Neural progenitor cell (in vitro differentiated cells): ENCODE measurements at regions not wholly inside any gene's neighbourhood (a gene's known extent, or its start where the extent isn't known, plus 50 kb on each side); places are given as distances from the start of the nearest gene placed in this dataset.

Source experiments
- DNase-seq: peaks from one replicate; pipeline ENCODE4 v3.0.0-alpha.2; 2016; ENCODE audit warnings: low spot score
- H2AFZ ChIP-seq: fragments of 200-600 bp; sonication (generic); replicated peaks from 2 replicates; pipeline ENCODE4 v1.6.1; 2016; ENCODE audit warnings: antibody characterized with exemption
- H3F3A ChIP-seq: fragments of 200-600 bp; sonication (generic); 2 replicates; pipeline ENCODE4 v1.6.1; 2016; ENCODE audit warnings: antibody characterized with exemption, low read depth
- H3K27ac ChIP-seq: fragments of 200-600 bp; sonication (generic); 2 replicates; pipeline ENCODE4 v1.5.1; 2016; ENCODE audit warnings: mild to moderate bottlenecking
- H3K27me3 ChIP-seq: fragments of 200-600 bp; sonication (generic); 2 replicates; pipeline ENCODE4 v1.6.1; 2016; ENCODE audit warnings: mild to moderate bottlenecking, moderate library complexity
- H3K36me3 ChIP-seq: fragments of 200-600 bp; sonication (generic); 2 replicates; pipeline ENCODE4 v1.5.1; 2016
- H3K4me1 ChIP-seq: fragments of 200-600 bp; sonication (generic); 2 replicates; pipeline ENCODE4 v1.6.1; 2016; ENCODE audit warnings: mixed run types
- H3K4me2 ChIP-seq: fragments of 200-600 bp; sonication (generic); 2 replicates; pipeline ENCODE4 v1.6.1; 2016
- H3K4me3 ChIP-seq: fragments of 200-600 bp; sonication (generic); 2 replicates; pipeline ENCODE4 v1.5.1; 2016
- H3K79me2 ChIP-seq: fragments of 200-600 bp; sonication (generic); 2 replicates; pipeline ENCODE4 v1.6.1; 2016; ENCODE audit warnings: low read depth
- H3K9ac ChIP-seq: fragments of 200-600 bp; sonication (generic); 2 replicates; pipeline ENCODE4 v1.6.1; 2016
- H3K9me3 ChIP-seq: fragments of 200-600 bp; sonication (generic); 2 replicates; pipeline ENCODE4 v1.5.1; 2016; ENCODE audit warnings: low read depth
- H4K20me1 ChIP-seq: fragments of 200-600 bp; sonication (generic); 2 replicates; pipeline ENCODE4 v1.6.1; 2016; ENCODE audit warnings: low read depth
- H3K27ac Mint-ChIP-seq: 3 replicates; pipeline ENCODE4 v1.8.0; 2021; ENCODE audit warnings: mixed read lengths
- H3K27me3 Mint-ChIP-seq: 2 replicates; pipeline ENCODE4 v1.8.0; 2022; ENCODE audit warnings: low read depth, mild to moderate bottlenecking, inconsistent platforms, moderate library complexity, mixed read lengths; ENCODE audit not compliant: insufficient read depth
- H3K36me3 Mint-ChIP-seq: 3 replicates; pipeline ENCODE4 v1.8.0; 2021; ENCODE audit warnings: mixed read lengths
- H3K4me1 Mint-ChIP-seq: 3 replicates; pipeline ENCODE4 v1.8.0; 2021; ENCODE audit warnings: mixed read lengths
- H3K4me3 Mint-ChIP-seq: 3 replicates; pipeline ENCODE4 v1.8.0; 2021; ENCODE audit warnings: mild to moderate bottlenecking, moderate library complexity, mixed read lengths
- H3K9me3 Mint-ChIP-seq: 3 replicates; pipeline ENCODE4 v1.8.0; 2020; ENCODE audit warnings: mixed read lengths
- EZH2 ChIP-seq: fragments of 200-600 bp; sonication (generic); IDR thresholded peaks from 2 replicates; pipeline ENCODE4 v1.6.1; 2017; ENCODE audit warnings: antibody characterized with exemption, mild to moderate bottlenecking, moderate library complexity
- EZH2phosphoT487 ChIP-seq: fragments of 200-600 bp; sonication (generic); IDR thresholded peaks from 2 replicates; pipeline ENCODE4 v1.6.1; 2017; ENCODE audit warnings: antibody characterized with exemption
- TF ChIP-seq, protein P1 (sequence below): fragments of 200-600 bp; sonication (generic); IDR thresholded peaks from 2 replicates; pipeline ENCODE4 v1.5.1; 2017; ENCODE audit warnings: antibody characterized with exemption, mild to moderate bottlenecking

DNA sequence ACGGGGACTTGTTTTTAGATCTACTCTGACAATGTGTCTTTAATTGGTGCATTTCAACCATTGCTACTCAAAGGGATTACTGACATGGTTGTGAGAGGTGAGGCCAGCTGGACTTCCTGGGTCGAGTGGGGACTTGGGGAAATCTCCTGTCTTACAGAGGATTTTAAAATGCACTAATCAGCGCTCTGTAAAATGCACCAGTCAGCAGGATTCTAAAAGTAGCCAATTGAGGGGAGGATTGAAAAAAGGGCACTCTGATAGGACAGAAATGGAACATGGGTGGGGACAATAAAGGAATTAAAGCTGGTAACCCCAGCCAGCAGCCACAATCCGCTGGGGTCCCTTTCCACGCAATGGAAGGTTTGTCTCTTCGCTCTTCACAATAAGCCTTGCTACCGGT is 122.5 kb upstream of the SNRPN start:
- Histone ChIP-seq H3K9ac (no peak overlapping the region), H3F3A (no peaks in the 10 kb centered on the region), H3K27me3 (no peaks in the 10 kb centered on the region), H3K36me3 (no peaks in the 10 kb centered on the region), H2AFZ (no peak overlapping the region), H3K4me1 (no peaks in the 10 kb centered on the region), H3K9me3 (no peaks in the 10 kb centered on the region), H3K4me2 (no peak overlapping the region), H3K4me3 (no peak overlapping the region), H3K79me2 (no peaks in the 10 kb centered on the region), H3K27ac (no peak overlapping the region), H4K20me1 (no peaks in the 10 kb centered on the region)
- no peak for DNase-seq
- H3K27me3 Mint-ChIP-seq: no peaks in the 10 kb centered on the region
- H3K4me3 Mint-ChIP-seq: no peak overlapping the region
- H3K36me3 Mint-ChIP-seq: no peaks in the 10 kb centered on the region
- no peaks in the 10 kb centered on the region for H3K4me1 Mint-ChIP-seq
- peaks cover 17% of the 10 kb centered on the region for H3K9me3 Mint-ChIP-seq
- H3K27ac Mint-ChIP-seq: no peak overlapping the region
- TF ChIP-seq EZH2phosphoT487 (no peak), EZH2 (no peak)
- TF ChIP-seq, protein P1, sequence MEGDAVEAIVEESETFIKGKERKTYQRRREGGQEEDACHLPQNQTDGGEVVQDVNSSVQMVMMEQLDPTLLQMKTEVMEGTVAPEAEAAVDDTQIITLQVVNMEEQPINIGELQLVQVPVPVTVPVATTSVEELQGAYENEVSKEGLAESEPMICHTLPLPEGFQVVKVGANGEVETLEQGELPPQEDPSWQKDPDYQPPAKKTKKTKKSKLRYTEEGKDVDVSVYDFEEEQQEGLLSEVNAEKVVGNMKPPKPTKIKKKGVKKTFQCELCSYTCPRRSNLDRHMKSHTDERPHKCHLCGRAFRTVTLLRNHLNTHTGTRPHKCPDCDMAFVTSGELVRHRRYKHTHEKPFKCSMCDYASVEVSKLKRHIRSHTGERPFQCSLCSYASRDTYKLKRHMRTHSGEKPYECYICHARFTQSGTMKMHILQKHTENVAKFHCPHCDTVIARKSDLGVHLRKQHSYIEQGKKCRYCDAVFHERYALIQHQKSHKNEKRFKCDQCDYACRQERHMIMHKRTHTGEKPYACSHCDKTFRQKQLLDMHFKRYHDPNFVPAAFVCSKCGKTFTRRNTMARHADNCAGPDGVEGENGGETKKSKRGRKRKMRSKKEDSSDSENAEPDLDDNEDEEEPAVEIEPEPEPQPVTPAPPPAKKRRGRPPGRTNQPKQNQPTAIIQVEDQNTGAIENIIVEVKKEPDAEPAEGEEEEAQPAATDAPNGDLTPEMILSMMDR: no peak

DNA sequence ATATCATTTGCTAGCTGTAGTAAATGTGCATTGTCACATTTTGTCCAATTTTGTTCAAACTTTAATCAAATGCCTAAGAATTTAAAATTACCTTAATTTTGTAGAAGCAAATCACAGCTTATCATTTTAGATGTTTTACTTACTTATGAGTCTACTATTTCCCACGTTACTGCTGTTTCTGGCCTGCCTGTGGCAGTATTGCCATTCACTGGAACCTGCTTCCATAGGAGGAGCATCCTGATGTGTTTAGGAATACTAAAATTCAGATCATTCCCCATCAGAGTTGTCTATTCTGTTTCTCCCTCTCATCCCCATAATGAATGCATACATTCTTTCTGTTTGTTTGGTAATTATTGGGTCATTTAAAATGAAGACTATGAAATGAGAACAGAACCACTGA is 119.5 kb upstream of the SNRPN start:
- Mint-ChIP-seq H3K9me3 (peaks cover 22% of the 10 kb centered on the region), H3K27ac (no peak overlapping the region), H3K4me3 (no peak overlapping the region), H3K4me1 (no peaks in the 10 kb centered on the region), H3K27me3 (no peaks in the 10 kb centered on the region), H3K36me3 (no peaks in the 10 kb centered on the region)
- Histone ChIP-seq H3K9me3 (no peaks in the 10 kb centered on the region), H3F3A (no peaks in the 10 kb centered on the region), H3K36me3 (no peaks in the 10 kb centered on the region), H3K9ac (no peak overlapping the region), H2AFZ (no peak overlapping the region), H3K4me3 (no peak overlapping the region), H3K4me2 (no peak overlapping the region), H3K79me2 (no peaks in the 10 kb centered on the region), H4K20me1 (no peaks in the 10 kb centered on the region), H3K4me1 (no peaks in the 10 kb centered on the region), H3K27me3 (no peaks in the 10 kb centered on the region), H3K27ac (no peak overlapping the region)
- DNase-seq: no peak
- TF ChIP-seq EZH2 (no peak), EZH2phosphoT487 (no peak)
- TF ChIP-seq, protein P1: peak; percentile 15

DNA sequence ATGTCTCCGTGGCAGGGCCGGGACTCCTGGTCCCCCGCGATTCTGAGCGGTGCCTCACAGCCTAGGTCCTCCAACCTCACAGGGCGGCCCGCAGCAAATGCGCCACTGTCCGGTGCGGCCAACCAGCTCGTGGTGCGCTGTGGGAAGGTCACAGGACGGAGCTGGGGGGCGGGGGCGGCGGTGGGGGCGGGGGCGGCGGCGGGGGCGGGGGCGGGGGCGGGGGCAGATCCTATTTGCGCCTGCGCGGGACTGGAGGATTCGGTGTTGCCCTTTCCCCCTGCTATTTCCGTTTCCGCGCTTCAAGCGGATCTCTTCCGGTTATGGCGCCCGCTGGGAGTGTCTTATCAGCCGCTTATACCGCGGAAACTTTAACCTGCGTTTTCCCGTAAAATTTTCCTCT is 106.7 kb upstream of the SNRPN start:
- Mint-ChIP-seq H3K27me3 (peaks cover 6% of the 10 kb centered on the region), H3K9me3 (peaks cover 20% of the 10 kb centered on the region), H3K27ac (no peak overlapping the region), H3K4me3 (no peak overlapping the region), H3K4me1 (no peaks in the 10 kb centered on the region), H3K36me3 (no peaks in the 10 kb centered on the region)
- H3K9ac ChIP-seq: no peak overlapping the region
- no peaks in the 10 kb centered on the region for H3K36me3 ChIP-seq
- DNase-seq: peak; percentile 75
- peak overlapping the region; percentile 46 for H3K4me3 ChIP-seq
- peaks cover 6% of the 10 kb centered on the region for H3F3A ChIP-seq
- peak overlapping the region; percentile 61 for H3K4me2 ChIP-seq
- H3K4me1 ChIP-seq: peaks cover 9% of the 10 kb centered on the region
- no peak for TF ChIP-seq EZH2phosphoT487
- TF ChIP-seq EZH2: no peak
- TF ChIP-seq, protein P1: no peak
- no peaks in the 10 kb centered on the region for H3K79me2 ChIP-seq
- H3K9me3 ChIP-seq: peaks cover 5% of the 10 kb centered on the region
- H3K27ac ChIP-seq: no peak overlapping the region
- peak overlapping the region; percentile 38 for H2AFZ ChIP-seq
- H4K20me1 ChIP-seq: no peaks in the 10 kb centered on the region
- no peaks in the 10 kb centered on the region for H3K27me3 ChIP-seq
